ENCODE measurements at regions not wholly inside any gene's neighbourhood (a gene's known extent, or its start where the extent isn't known, plus 50 kb on each side); places are given as distances from the start of the nearest gene placed in this dataset.

DNA sequence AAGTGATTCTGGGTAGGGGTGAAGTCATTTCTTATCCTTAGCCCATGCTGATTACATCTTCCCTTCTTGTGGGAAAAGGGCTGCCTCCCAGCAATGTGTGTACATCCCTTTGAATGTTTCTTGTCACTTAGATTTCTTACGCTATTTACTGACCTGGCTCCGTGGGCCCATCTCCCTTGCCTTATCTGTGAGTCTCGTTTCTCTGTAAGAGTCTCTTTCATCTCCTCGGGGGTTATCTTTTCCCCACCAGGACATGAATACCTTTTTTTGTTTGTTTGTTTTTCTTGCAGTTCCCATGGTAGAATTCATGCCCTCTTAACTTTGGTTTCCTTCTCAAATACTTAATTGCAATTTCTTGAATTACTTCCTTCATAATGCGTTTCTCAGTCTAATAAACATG is 107.7 kb downstream of the BAMBI start:
- Histone ChIP-seq H3K4me1 (ENCODE audit: insufficient read depth, low read length) (no peaks in the 10 kb centered on the region), H3K27ac (ENCODE audit: low read depth, low read length) (no peak overlapping the region), H3K27me3 (ENCODE audit: insufficient read depth, low read length) (no peaks in the 10 kb centered on the region), H3K4me3 (ENCODE audit: low read length in 2 of 2) (no peak overlapping the region), H3K9me3 (ENCODE audit: control insufficient read depth in 1 of 2, low read length in 2 of 2) (no peaks in the 10 kb centered on the region), H3K36me3 (ENCODE audit: insufficient read depth, low read length) (no peaks in the 10 kb centered on the region)
- DNase-seq = no peak
- no peak overlapping the region for H3K27ac Mint-ChIP-seq
- no peak overlapping the region for H3K4me3 Mint-ChIP-seq
- peaks cover 2 to 3% of the 10 kb centered on the region in 2 donors for H3K27me3 Mint-ChIP-seq
- intact Hi-C loops (cut with micrococcal nuclease) = no loop called here
- peaks cover 0 to 1% (median 0%) of the 10 kb centered on the region in 8 donors for H3K9me3 Mint-ChIP-seq
- ChIA-PET CTCF (ENCODE audit: partially characterized antibody) (no interaction called here), POLR2A (ENCODE audit: partially characterized antibody) (no interaction called here)
- H3K36me3 Mint-ChIP-seq = no peaks in the 10 kb centered on the region
- H3K4me1 Mint-ChIP-seq = peaks cover 0 to 1% (median 0%) of the 10 kb centered on the region in 4 donors

DNA sequence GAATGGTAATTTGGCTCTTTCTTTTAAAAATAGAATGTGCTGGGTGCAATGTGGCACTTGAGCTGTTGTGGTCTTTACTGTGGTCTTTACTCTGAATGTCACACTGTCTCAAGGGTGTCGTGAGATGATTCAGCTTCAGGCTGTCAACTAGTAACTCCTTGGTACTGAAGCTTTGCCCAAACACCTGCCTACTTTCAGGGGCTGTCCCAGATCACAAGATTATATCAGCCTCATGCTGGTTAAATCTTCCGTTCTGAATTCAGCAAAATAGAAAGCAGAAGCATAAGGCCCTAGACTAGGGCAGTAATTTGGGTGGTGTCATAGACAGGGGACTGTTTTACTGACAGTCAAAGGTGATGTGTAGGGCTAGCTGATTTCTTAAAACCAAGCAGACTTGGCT is 110.9 kb downstream of the BAMBI start:
- Mint-ChIP-seq H3K4me1 (peaks cover 0 to 1% (median 0%) of the 10 kb centered on the region in 4 donors), H3K9me3 (no peaks in the 10 kb centered on the region), H3K27me3 (peaks cover 3 to 7% of the 10 kb centered on the region in 2 donors), H3K36me3 (no peaks in the 10 kb centered on the region), H3K4me3 (no peak overlapping the region), H3K27ac (no peak overlapping the region)
- no peaks in the 10 kb centered on the region for H3K27me3 ChIP-seq (ENCODE audit: insufficient read depth, low read length)
- H3K36me3 ChIP-seq (ENCODE audit: insufficient read depth, low read length) = no peaks in the 10 kb centered on the region
- no peaks in the 10 kb centered on the region for H3K4me1 ChIP-seq (ENCODE audit: insufficient read depth, low read length)
- intact Hi-C loops (cut with micrococcal nuclease) = no loop called here
- no peak overlapping the region for H3K27ac ChIP-seq (ENCODE audit: low read depth, low read length)
- CTCF ChIA-PET (ENCODE audit: partially characterized antibody) = no interaction called here
- POLR2A ChIA-PET (ENCODE audit: partially characterized antibody) = no interaction called here
- DNase-seq = no peak
- H3K4me3 ChIP-seq (ENCODE audit: low read length in 2 of 2) = no peak overlapping the region
- no peaks in the 10 kb centered on the region for H3K9me3 ChIP-seq (ENCODE audit: control insufficient read depth in 1 of 2, low read length in 2 of 2)

DNA sequence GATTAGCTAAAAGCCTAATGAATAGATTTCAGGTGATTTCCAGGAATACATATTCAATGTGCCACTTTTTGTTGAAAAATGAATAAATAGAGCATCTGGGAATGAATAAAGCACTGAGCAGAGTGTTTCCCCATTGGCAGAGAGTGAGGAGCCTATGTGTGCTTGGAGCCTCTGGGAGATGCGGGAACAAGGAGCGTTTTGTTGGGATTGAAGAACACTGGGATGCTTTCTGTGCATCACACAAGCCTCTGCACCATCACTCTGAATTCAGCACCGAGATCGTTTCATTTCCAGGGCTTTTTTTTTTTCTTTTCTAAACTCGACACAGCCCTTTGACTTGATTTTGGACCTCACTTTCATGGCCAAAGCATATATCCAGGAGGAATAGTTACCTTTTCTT is 111.4 kb downstream of the BAMBI start:
- ChIA-PET CTCF (ENCODE audit: partially characterized antibody) (no interaction called here), POLR2A (ENCODE audit: partially characterized antibody) (no interaction called here)
- intact Hi-C loops (cut with micrococcal nuclease) = no loop called here
- Histone ChIP-seq H3K36me3 (ENCODE audit: insufficient read depth, low read length) (no peaks in the 10 kb centered on the region), H3K4me1 (ENCODE audit: insufficient read depth, low read length) (no peaks in the 10 kb centered on the region), H3K4me3 (ENCODE audit: low read length in 2 of 2) (no peak overlapping the region), H3K27ac (ENCODE audit: low read depth, low read length) (no peak overlapping the region), H3K9me3 (ENCODE audit: control insufficient read depth in 1 of 2, low read length in 2 of 2) (no peaks in the 10 kb centered on the region), H3K27me3 (ENCODE audit: insufficient read depth, low read length) (no peaks in the 10 kb centered on the region)
- H3K9me3 Mint-ChIP-seq = no peaks in the 10 kb centered on the region
- DNase-seq = no peak
- peaks cover 3 to 7% of the 10 kb centered on the region in 2 donors for H3K27me3 Mint-ChIP-seq
- no peak overlapping the region for H3K4me3 Mint-ChIP-seq
- H3K36me3 Mint-ChIP-seq = no peaks in the 10 kb centered on the region
- H3K27ac Mint-ChIP-seq = no peak overlapping the region
- peaks cover 0 to 1% (median 0%) of the 10 kb centered on the region in 4 donors for H3K4me1 Mint-ChIP-seq

DNA sequence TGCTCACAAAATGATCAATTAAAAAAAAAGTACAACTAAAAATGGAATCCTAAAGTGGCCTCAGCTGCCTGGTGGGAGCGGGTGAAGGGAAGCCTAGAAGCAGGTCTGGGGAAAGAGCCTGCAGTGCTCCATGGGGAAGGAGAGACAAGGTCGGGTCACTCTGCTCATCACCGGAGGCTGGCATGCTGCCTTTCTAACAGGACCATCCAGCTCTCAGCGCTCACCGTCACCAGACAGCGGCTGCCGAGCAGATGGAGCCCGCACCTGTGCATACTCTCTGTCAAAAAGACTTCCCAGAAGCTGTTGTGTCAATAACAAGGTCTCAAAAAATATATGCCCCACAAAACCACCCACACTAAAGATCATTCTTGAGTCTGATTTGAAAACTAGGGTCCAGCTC is 112.8 kb downstream of the BAMBI start:
- Mint-ChIP-seq H3K4me1 (peaks cover 0 to 1% (median 0%) of the 10 kb centered on the region in 4 donors), H3K27ac (no peak overlapping the region), H3K27me3 (peaks cover 3 to 10% of the 10 kb centered on the region in 2 donors), H3K36me3 (no peaks in the 10 kb centered on the region), H3K4me3 (no peak overlapping the region), H3K9me3 (no peaks in the 10 kb centered on the region)
- no peak overlapping the region for H3K27ac ChIP-seq (ENCODE audit: low read depth, low read length)
- intact Hi-C loops (cut with micrococcal nuclease) = no loop called here
- ChIA-PET POLR2A (ENCODE audit: partially characterized antibody) (no interaction called here), CTCF (ENCODE audit: partially characterized antibody) (no interaction called here)
- H3K9me3 ChIP-seq (ENCODE audit: control insufficient read depth in 1 of 2, low read length in 2 of 2) = no peaks in the 10 kb centered on the region
- H3K4me1 ChIP-seq (ENCODE audit: insufficient read depth, low read length) = no peaks in the 10 kb centered on the region
- no peak for DNase-seq
- no peak overlapping the region for H3K4me3 ChIP-seq (ENCODE audit: low read length in 2 of 2)
- H3K36me3 ChIP-seq (ENCODE audit: insufficient read depth, low read length) = no peaks in the 10 kb centered on the region
- no peaks in the 10 kb centered on the region for H3K27me3 ChIP-seq (ENCODE audit: insufficient read depth, low read length)

- no peak overlapping the region for H3K27ac ChIP-seq (ENCODE audit: low read depth, low read length)
- ChIA-PET POLR2A (ENCODE audit: partially characterized antibody) (no interaction called here), CTCF (ENCODE audit: partially characterized antibody) (no interaction called here)
- intact Hi-C loops (cut with micrococcal nuclease) = no loop called here
- peaks cover 3 to 7% of the 10 kb centered on the region in 2 donors for H3K27me3 Mint-ChIP-seq
- no peak overlapping the region for H3K4me3 ChIP-seq (ENCODE audit: low read length in 2 of 2)
- no peaks in the 10 kb centered on the region for H3K36me3 ChIP-seq (ENCODE audit: insufficient read depth, low read length)
- DNase-seq = no peak
- no peak overlapping the region for H3K4me3 Mint-ChIP-seq
- peaks cover 0 to under 1% (median 0%) of the 10 kb centered on the region in 4 donors for H3K4me1 Mint-ChIP-seq
- no peaks in the 10 kb centered on the region for H3K4me1 ChIP-seq (ENCODE audit: insufficient read depth, low read length)
- no peaks in the 10 kb centered on the region for H3K36me3 Mint-ChIP-seq
- no peaks in the 10 kb centered on the region for H3K9me3 ChIP-seq (ENCODE audit: control insufficient read depth in 1 of 2, low read length in 2 of 2)
- peaks cover 0 to 2% (median 0%) of the 10 kb centered on the region in 8 donors for H3K9me3 Mint-ChIP-seq
- H3K27ac Mint-ChIP-seq = no peak overlapping the region
- H3K27me3 ChIP-seq (ENCODE audit: insufficient read depth, low read length) = no peaks in the 10 kb centered on the region
These were observed 116.2 kb downstream of the BAMBI start for GRCh38 chr10:28793482-28793881.

DNA sequence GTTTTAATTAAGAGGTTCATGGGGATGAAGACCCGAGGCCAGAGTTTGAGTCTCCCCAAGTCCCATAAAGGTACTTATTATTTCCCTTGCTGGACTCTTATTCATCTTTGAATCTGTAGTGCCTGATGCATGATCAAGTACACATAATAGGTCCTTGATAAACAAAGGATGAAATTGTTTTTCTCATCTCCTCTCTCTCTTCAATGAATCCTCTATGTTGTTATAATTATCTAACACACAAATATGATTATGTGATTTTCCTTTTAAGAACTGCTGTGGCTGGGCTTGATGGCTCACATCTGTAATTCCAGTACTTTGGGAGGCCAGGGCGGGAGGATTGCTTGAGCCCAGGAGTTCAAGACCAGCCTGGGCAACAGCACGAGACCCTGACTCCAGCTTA is 117.7 kb downstream of the BAMBI start:
- Histone ChIP-seq H3K27me3 (ENCODE audit: insufficient read depth, low read length) (no peaks in the 10 kb centered on the region), H3K4me1 (ENCODE audit: insufficient read depth, low read length) (no peaks in the 10 kb centered on the region), H3K9me3 (ENCODE audit: control insufficient read depth in 1 of 2, low read length in 2 of 2) (no peaks in the 10 kb centered on the region), H3K36me3 (ENCODE audit: insufficient read depth, low read length) (no peaks in the 10 kb centered on the region), H3K27ac (ENCODE audit: low read depth, low read length) (no peak overlapping the region), H3K4me3 (ENCODE audit: low read length in 2 of 2) (no peak overlapping the region)
- no peak overlapping the region for H3K4me3 Mint-ChIP-seq
- no peak for DNase-seq
- intact Hi-C loops (cut with micrococcal nuclease) = no loop called here
- H3K9me3 Mint-ChIP-seq = peaks cover 0 to 2% (median 0%) of the 10 kb centered on the region in 8 donors
- no peaks in the 10 kb centered on the region for H3K4me1 Mint-ChIP-seq
- POLR2A ChIA-PET (ENCODE audit: partially characterized antibody) = no interaction called here
- peaks cover 5 to 7% of the 10 kb centered on the region in 2 donors for H3K27me3 Mint-ChIP-seq
- H3K27ac Mint-ChIP-seq = no peak overlapping the region
- CTCF ChIA-PET (ENCODE audit: partially characterized antibody) = no interaction called here
- no peaks in the 10 kb centered on the region for H3K36me3 Mint-ChIP-seq

DNA sequence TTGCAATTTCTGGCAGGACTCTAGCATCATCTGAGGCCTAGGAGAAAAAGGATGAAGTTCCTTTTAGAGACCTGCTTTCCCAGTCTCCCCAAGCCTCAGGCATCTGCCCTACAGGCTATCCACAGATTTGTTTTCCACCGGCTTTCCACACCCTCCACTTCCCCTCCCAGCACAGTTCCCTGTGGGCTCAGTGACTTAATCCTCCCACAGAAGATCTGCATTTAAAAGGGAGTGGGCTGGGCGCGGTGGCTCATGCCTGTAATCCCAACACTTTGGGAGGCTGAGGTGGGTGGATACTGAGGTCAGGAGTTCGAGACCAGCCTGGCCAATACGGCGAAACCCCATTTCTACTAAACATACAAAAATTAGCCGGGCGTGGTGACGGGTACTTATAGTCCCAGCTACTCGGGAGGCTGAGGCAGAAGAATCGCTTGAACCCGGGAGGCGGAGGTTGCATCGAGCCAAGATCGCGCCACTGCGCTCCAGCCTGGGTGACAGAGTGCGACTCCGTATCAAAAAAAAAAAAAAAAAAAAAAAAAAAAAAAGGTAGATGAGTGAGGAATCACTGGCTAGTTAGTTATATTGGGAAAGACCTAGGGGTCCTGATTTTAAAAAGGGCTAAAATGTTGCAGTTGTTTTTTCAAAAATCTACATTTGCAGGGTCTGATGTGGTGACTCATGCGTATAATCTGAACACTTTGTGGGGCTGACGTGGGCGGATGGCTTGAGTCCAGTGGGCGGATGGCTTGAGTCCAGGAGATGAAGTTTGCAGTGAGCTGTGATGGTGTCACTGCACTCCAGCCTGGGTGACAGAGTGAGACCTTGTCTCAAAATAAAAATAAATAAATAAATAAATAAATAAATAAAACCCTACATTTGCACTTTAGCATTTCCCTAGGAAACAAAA is 119.5 kb downstream of the BAMBI start:
- intact Hi-C loops (cut with micrococcal nuclease) = no loop called here
- H3K36me3 ChIP-seq (ENCODE audit: insufficient read depth, low read length) = no peaks in the 10 kb centered on the region
- H3K27ac Mint-ChIP-seq = no peak overlapping the region
- H3K4me1 ChIP-seq (ENCODE audit: insufficient read depth, low read length) = no peaks in the 10 kb centered on the region
- no peak overlapping the region for H3K27ac ChIP-seq (ENCODE audit: low read depth, low read length)
- no peak overlapping the region for H3K4me3 Mint-ChIP-seq
- H3K9me3 ChIP-seq (ENCODE audit: control insufficient read depth in 1 of 2, low read length in 2 of 2) = no peaks in the 10 kb centered on the region
- H3K36me3 Mint-ChIP-seq = no peaks in the 10 kb centered on the region
- POLR2A ChIA-PET (ENCODE audit: partially characterized antibody) = no interaction called here
- H3K4me1 Mint-ChIP-seq = no peaks in the 10 kb centered on the region
- H3K9me3 Mint-ChIP-seq = peaks cover 0 to 2% (median 0%) of the 10 kb centered on the region in 8 donors
- DNase-seq = no peak
- H3K27me3 ChIP-seq (ENCODE audit: insufficient read depth, low read length) = no peaks in the 10 kb centered on the region
- H3K27me3 Mint-ChIP-seq = peaks cover 3 to 4% of the 10 kb centered on the region in 2 donors
- CTCF ChIA-PET (ENCODE audit: partially characterized antibody) = no interaction called here
- no peak overlapping the region for H3K4me3 ChIP-seq (ENCODE audit: low read length in 2 of 2)

Data from CD4-positive, alpha-beta memory T cell (primary cell).